SK-N-SH (cell line): ENCODE measurements at regions not wholly inside any gene's neighbourhood (a gene's known extent, or its start where the extent isn't known, plus 50 kb on each side); places are given as distances from the start of the nearest gene placed in this dataset.

Experiments used
- CTCF ChIA-PET: fragments of 300-600, 350-600 bp; formaldehyde crosslinking; extraction: SDS; loops from one replicate; lab custom pipeline; 2021; lab: Yijun Ruan, JAX
- POLR2A ChIA-PET: fragments of 350-600 bp; sonication (Branson Sonifier 250); formaldehyde crosslinking; extraction: SDS; loops from one replicate; lab custom pipeline; 2020; ENCODE audit warnings: antibody characterized with exemption, inconsistent platforms; lab: Yijun Ruan, JAX
- DNase-seq: peaks from one replicate; pipeline ENCODE4 v3.0.0; 2012
- H2AFZ ChIP-seq: fragments of 200-600 bp; sonication (generic); 2 replicates; pipeline ENCODE4 v1.8.1; 2016; ENCODE audit warnings: antibody characterized with exemption, mild to moderate bottlenecking, low read depth
- H3F3A ChIP-seq: fragments of 200-600 bp; sonication (generic); replicated peaks from 2 replicates; pipeline ENCODE3; 2016; ENCODE audit warnings: antibody characterized with exemption, mild to moderate bottlenecking; ENCODE audit not compliant: insufficient read depth
- H3K27ac ChIP-seq, 2 experiments: fragments of 200-500 bp in 1 of 2; fragments of 200-600 bp in 1 of 2; sonication (Bioruptor generic) in 1 of 2; sonication (generic), shearing (Covaris generic) in 1 of 2; 2 replicates each; pipeline versions ENCODE4 v1.5.1 to v1.6.1; 2014 to 2016; ENCODE audit warnings: low read depth in 2 of 2, inconsistent platforms in 1 of 2, low read length in 1 of 2, mild to moderate bottlenecking in 1 of 2, mixed read lengths in 1 of 2
- H3K27me3 ChIP-seq: fragments of 200-600 bp; sonication (generic), shearing (Covaris generic); 2 replicates; pipeline ENCODE4 v1.6.1; 2016; ENCODE audit warnings: mixed run types; ENCODE audit not compliant: insufficient read depth
- H3K36me3 ChIP-seq, 2 experiments: fragments of 200-500 bp in 1 of 2; fragments of 200-600 bp in 1 of 2; sonication (Bioruptor generic) in 1 of 2; sonication (generic) in 1 of 2; replicated peaks in 1 of 2; 2 replicates each; pipeline versions ENCODE3 to v1.5.1; 2014 to 2016; ENCODE audit warnings: low read length in 1 of 2, mild to moderate bottlenecking in 1 of 2; ENCODE audit not compliant: insufficient read depth in 2 of 2, control insufficient read depth in 1 of 2
- H3K4me1 ChIP-seq, 2 experiments: fragments of 200-500 bp in 1 of 2; fragments of 200-600 bp in 1 of 2; sonication (Bioruptor generic) in 1 of 2; sonication (generic), shearing (Covaris generic) in 1 of 2; 2 replicates each; pipeline versions ENCODE4 v1.5.1 to v1.6.1; 2014 to 2016; ENCODE audit warnings: low read depth in 1 of 2, low read length in 1 of 2, mixed run types in 1 of 2; ENCODE audit not compliant: insufficient read depth in 2 of 2, control insufficient read depth in 1 of 2
- H3K4me2 ChIP-seq: fragments of 200-600 bp; sonication (generic), shearing (Covaris generic); 2 replicates; pipeline ENCODE4 v1.6.1; 2017; ENCODE audit warnings: mixed run types
- H3K4me3 ChIP-seq, 2 experiments: fragments of 200-500 bp in 1 of 2; fragments of 200-600 bp in 1 of 2; sonication (Bioruptor generic) in 1 of 2; sonication (generic), shearing (Covaris generic) in 1 of 2; 2 replicates each; pipeline versions ENCODE4 v1.5.1 to v1.8.1; 2014 to 2016; ENCODE audit warnings: low read depth in 2 of 2, inconsistent platforms in 1 of 2, low read length in 1 of 2, mild to moderate bottlenecking in 1 of 2, mixed read lengths in 1 of 2, moderate library complexity in 1 of 2
- H3K79me2 ChIP-seq: fragments of 200-600 bp; sonication (generic); 2 replicates; pipeline ENCODE4 v1.8.1; 2017; ENCODE audit warnings: mild to moderate bottlenecking; ENCODE audit not compliant: insufficient read depth
- H3K9ac ChIP-seq: fragments of 200-600 bp; sonication (generic); 2 replicates; pipeline ENCODE4 v1.6.1; 2017; ENCODE audit warnings: mixed run types
- H3K9me2 ChIP-seq: fragments of 200-600 bp; sonication (generic); 2 replicates; pipeline ENCODE4 v1.6.1; 2017; ENCODE audit warnings: mixed run types
- H3K9me3 ChIP-seq: fragments of 200-600 bp; sonication (generic); 2 replicates; pipeline ENCODE4 v1.6.1; 2017; ENCODE audit warnings: mixed run types, mild to moderate bottlenecking, moderate library complexity
- H4K20me1 ChIP-seq: fragments of 200-600 bp; sonication (generic); 2 replicates; pipeline ENCODE4 v1.6.1; 2017; ENCODE audit warnings: mild to moderate bottlenecking, mixed run types; ENCODE audit not compliant: insufficient read depth
- CTCF ChIP-seq: fragments of 200-600 bp; sonication (generic); IDR thresholded peaks from 2 replicates; pipeline ENCODE4 v1.6.1; 2017; ENCODE audit warnings: antibody characterized with exemption, mild to moderate bottlenecking, moderate library complexity
- FOXM1 ChIP-seq: IDR thresholded peaks from 2 replicates; pipeline ENCODE4 v1.4.0; 2012; ENCODE audit warnings: low read depth, mild to moderate bottlenecking
- GATA2 ChIP-seq: sonication (generic); formaldehyde crosslinking; IDR thresholded peaks from 2 replicates; pipeline ENCODE4 v1.5.0; 2020; ENCODE audit warnings: mild to moderate bottlenecking, missing genetic modification reagents
- JUND ChIP-seq: IDR thresholded peaks from 2 replicates; pipeline ENCODE4 v1.4.0; 2012
- MEF2A ChIP-seq: IDR thresholded peaks from 2 replicates; pipeline ENCODE4 v1.4.0; 2012; ENCODE audit warnings: low read depth, borderline replicate concordance
- NRF1 ChIP-seq: IDR thresholded peaks from 2 replicates; pipeline ENCODE4 v1.6.1; 2012; ENCODE audit warnings: low read depth, mild to moderate bottlenecking, low read length
- PBX3 ChIP-seq: IDR thresholded peaks from 2 replicates; pipeline ENCODE4; 2012
- POLR2AphosphoS5 ChIP-seq: IDR thresholded peaks from 2 replicates; pipeline ENCODE4 v1.6.1; 2012; ENCODE audit warnings: low read depth, low read length
- REST ChIP-seq: IDR thresholded peaks from 2 replicates; pipeline ENCODE4 v1.6.1; 2012; ENCODE audit warnings: mild to moderate bottlenecking, low read depth, low read length, moderate library complexity
- RFX5 ChIP-seq: IDR thresholded peaks from 2 replicates; pipeline ENCODE4 v1.6.1; 2012; ENCODE audit warnings: mild to moderate bottlenecking, improper control_type of control experiment, low read length
- SMC3 ChIP-seq: IDR thresholded peaks from 2 replicates; pipeline ENCODE4 v1.6.1; 2012; ENCODE audit warnings: low read depth, low read length, improper control_type of control experiment
- TAF1 ChIP-seq: IDR thresholded peaks from 2 replicates; pipeline ENCODE4 v1.6.1; 2012; ENCODE audit warnings: low read depth, mild to moderate bottlenecking, low read length, moderate library complexity, borderline replicate concordance
- TEAD4 ChIP-seq: IDR thresholded peaks from 2 replicates; pipeline ENCODE4 v1.4.0; 2012; ENCODE audit warnings: mild to moderate bottlenecking, borderline replicate concordance; ENCODE audit not compliant: insufficient read depth
- USF1 ChIP-seq: IDR thresholded peaks from 2 replicates; pipeline ENCODE4 v1.4.0; 2012; ENCODE audit warnings: low read depth, borderline replicate concordance
- USF2 ChIP-seq: fragments of 150-350 bp; IDR thresholded peaks from 2 replicates; pipeline ENCODE4 v1.6.1; 2017; ENCODE audit warnings: antibody characterized with exemption, low read length, low read depth, borderline replicate concordance
- WGBS: methylation state at CpG from one replicate; pipeline ENCODE4 v1.1.6; 2017; ENCODE audit warnings: low lambda C conversion rate; 5-methylcytosine and 5-hydroxymethylcytosine counted together

- Histone ChIP-seq H3K4me3 (no peak overlapping the region), H3K4me2 (no peak overlapping the region), H3K27me3 (no peaks in the 10 kb centered on the region), H4K20me1 (no peaks in the 10 kb centered on the region), H3K79me2 (no peaks in the 10 kb centered on the region), H3K4me1 (no peaks in the 10 kb centered on the region), H2AFZ (no peak overlapping the region), H3K9ac (no peak overlapping the region), H3K36me3 (no peaks in the 10 kb centered on the region), H3K9me2 (no peaks in the 10 kb centered on the region), H3K9me3 (no peaks in the 10 kb centered on the region), H3K27ac (no peak overlapping the region), H3F3A (no peaks in the 10 kb centered on the region)
- ChIA-PET POLR2A (no interaction called here), CTCF (interaction anchor here (0.6 to 1.5 kb wide), 2 partner anchors 167 to 676 kb away, joined by 3 read pairs; no protein-coding TSS in a partner anchor)
- no peak for DNase-seq
- TF ChIP-seq CTCF (no peak), TEAD4 (no peak), USF2 (no peak), FOXM1 (no peak), JUND (no peak), NRF1 (no peak), MEF2A (no peak), RFX5 (no peak), TAF1 (no peak), POLR2AphosphoS5 (no peak), REST (no peak), PBX3 (no peak), GATA2 (CRISPR knock-in tag) (no peak), USF1 (no peak), SMC3 (no peak)
- WGBS = 37% methylated on average over 6 of the region's 6 CpGs
These were observed 260.7 kb upstream of the CSF3R start for GRCh38 chr1:36743286-36744005.
